Activated naive CD4-positive, alpha-beta T cell treated with Interleukin-2 at 50 U/mL for 16 hours (primary cell): ENCODE measurements at regions not wholly inside any gene's neighbourhood (a gene's known extent, or its start where the extent isn't known, plus 50 kb on each side); places are given as distances from the start of the nearest gene placed in this dataset.

Experiments used
- DNase-seq: peaks from one replicate; pipeline ENCODE4 v3.0.0-alpha.2; 2020

DNA sequence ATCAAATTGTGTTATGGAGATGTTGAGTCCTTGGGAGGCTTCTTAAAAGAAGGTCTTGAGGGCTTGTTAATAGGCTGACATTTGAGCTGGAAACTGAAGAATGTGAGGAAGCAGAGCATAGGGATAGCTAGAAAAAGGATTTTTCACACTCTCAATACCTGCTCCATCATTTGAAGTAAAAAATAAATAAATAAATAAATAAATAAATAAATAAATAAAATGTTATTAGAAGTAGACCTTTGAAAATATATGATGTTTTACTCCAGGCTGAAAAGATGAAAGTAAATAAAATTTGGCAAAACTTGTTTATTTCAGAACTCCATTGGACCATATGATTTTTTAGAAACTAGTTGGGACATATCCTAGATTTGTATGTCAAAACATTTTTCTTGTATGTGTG lies 1757.8 kb upstream of the TENM3 start:
- no peak for DNase-seq

DNA sequence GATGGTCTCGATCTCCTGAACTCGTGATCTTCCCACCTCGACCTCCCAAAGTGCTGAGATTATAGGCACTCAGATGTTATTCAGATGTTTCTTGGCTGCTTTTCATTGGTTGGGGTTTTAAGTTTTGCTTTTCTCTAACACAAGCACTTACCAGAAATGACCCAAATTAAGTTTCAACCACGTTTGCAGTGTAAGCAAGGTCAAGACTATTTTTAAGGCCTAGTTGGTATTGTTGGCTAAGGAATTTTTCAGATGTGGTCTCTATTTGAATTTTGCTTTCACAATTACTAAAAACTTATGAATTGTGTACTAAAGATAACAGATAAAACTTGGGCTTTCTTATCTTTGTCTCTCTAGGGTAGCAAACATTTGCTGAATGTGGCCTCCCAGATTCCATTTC lies 1756.9 kb upstream of the TENM3 start:
- no peak for DNase-seq

DNA sequence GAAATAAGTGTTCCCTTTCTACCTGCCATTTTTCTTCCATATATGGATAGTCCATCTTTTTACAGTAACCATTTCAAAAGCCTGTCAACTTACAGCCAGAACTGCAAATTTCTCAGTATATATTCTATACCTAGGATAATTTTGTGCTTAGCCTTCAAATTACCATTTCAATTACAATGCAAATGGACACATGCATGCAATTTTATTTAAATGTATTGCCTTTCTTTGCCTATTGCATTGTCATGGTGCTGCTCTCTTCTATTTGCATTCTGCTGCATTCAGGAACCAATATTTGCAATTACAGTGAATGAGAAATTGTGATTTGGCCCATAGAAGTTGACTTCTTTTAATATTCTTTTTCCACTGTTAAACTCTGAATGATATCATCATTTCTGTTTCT lies 1753.4 kb upstream of the TENM3 start:
- no peak for DNase-seq

DNA sequence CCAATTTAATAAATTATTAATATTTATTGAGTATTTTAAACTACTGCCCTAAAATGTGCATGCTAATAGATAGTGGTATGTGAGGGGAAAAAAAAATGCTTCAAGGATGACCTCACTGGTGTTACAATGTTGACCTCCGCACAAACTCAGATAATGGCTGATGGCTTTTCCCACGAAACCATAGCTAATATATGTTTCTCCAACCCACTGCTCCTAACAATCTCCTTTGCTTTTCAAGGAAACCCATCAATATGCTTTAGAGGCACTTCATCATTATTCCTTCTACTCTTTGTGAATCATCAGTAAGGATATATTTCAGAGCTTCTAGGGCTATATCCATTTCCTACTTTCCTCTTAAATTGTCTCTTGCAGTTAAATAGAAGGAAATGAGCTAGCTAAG lies 1752.0 kb upstream of the TENM3 start:
- DNase-seq = no peak

DNA sequence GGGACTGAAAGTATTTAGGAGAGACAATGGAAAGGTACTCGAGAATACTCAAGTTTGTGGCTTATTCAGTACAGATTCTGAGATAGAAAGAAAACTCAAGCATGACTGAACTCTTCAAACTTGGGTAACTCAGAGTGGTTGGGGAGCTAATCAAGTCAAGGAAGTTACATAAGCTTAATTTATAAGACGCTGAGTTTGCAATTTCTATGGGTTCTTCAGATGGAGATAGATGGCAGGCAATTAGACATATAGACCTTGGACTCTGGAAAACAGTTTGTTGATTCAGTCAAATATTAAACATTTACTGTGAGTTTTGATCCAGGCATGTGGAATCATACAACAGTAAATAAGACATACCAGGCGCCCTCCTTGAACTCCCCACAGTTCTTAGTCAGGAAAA lies 1749.9 kb upstream of the TENM3 start:
- DNase-seq = no peak

DNA sequence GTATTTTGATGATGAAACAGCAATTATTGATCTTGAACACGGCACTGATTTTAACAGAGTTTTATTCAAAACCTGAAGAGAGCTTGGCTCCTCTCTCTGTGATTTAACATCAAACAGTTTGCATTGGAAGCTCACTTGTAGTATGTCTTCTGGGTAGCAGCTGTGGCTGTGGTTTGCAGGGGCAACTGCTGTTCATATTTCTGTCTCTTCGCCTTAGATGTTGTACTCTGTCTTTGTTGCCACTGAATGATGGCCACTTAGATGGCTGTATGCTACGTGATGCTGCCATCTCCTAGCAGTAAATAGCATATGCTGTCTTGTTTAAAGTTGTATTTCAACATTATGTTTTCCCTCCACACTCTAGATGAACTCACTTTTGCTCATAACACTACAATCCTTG lies 1743.0 kb upstream of the TENM3 start:
- DNase-seq = no peak

DNA sequence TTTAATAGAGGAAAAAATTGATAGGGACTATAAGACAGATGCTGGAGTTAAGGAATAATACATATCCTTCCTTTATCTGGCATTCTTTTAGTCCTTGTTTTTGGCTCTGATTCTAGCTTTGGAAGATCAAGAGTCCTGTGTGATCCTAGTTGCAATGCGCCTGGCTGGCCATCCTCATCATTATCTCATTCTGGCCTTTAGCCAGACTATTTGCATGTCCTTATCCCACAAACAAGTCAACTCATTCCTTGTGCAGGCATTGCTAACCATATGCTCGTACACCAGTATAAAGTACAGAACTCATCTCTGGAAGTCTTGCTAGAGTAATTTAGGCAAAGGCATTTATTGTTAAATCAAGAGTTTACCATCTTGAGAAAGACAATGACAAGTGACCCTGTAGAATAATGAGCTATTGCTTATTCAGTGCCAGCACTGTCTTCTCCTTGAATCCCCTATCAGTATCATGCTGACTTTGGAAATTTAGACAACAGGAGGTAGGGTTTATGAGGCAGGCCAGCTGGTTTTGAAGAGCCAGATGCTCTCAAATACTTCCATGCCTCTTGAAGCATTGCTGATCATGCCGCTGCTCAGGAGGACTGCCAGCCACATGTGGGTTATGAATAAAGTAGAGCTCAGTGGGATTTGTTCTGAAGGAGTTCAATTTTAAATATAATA lies 1730.3 kb upstream of the TENM3 start:
- DNase-seq = no peak

DNA sequence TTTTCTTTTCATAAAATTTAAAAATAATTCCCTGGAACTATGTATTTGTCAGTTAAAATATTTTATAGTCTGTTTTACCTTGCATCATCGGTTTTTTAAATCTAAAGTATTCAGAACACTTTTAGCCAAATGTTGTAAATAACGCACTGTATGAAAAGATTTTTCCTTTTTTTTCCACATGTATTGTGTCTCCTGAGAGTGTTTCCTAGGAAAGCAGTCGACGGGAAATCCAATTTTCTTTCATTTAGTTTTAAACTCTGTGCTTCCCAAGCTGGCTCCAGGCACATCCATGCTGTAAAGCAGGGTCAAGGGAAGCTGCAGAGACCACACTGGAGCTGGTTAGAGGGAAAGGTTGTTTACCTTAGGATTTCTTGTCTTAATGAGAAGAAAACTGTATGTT lies 1724.3 kb upstream of the TENM3 start:
- no peak for DNase-seq

DNA sequence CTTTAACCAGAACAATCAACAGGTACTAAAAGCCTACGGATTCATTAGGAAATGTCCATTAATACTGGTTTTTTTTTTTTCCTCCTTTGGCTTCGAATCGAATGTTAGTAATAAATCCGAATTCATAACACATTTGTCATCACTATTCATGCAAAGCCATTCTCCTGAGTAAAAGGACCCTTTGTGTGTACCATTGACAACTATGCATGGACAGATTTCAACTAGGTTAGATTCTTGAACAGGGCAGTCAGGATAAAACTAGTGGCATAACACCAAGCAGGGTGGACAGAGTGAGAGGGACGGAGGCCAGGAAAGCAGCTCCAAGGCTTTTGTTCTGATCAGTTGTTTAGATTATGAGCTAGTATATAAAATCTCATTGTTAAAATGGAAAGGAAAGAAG lies 1722.0 kb upstream of the TENM3 start:
- DNase-seq = no peak

DNA sequence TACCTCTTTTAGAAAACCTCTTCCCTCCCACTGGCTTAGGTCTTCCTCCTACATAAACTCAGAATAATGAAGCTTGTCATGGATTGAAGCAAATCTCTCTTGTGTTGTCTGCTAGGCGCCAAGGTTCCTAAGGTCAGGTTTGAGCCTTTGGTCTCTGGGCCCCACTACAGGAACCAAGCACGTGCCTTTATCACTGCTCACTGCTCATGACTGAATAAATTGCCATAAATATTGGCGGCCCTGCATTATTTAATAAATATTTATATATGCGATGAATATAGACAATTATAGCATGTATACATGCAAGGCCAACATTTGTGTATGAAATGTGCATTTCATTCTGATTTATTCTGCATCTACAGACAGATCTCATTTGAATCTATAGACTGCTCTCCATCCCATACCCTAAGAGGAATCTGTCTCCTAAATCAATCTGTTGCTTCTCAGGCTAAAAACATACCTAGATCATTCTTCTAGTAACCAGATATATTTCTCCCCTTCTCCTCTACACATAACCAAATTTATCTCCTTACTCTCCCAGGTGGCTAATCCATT lies 1717.6 kb upstream of the TENM3 start:
- no peak for DNase-seq

DNA sequence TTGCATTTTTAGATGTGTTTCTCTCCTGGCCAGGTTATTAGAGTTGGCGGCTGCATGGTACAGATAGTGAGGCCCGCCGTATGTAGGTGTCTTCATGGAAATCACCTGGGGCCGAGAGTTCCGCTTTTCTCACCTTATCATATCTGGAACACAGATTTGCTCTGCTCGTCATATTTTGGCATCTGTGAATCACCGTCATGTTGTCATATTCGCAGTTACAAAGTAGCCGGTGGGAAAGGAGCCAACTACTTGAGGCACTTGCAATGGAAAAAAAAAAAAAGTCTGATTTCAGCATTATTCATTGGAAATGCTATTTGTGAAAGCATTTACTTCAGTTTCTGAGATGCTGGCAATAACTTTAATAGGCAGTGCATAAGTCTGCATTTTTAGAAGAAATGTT lies 1715.2 kb upstream of the TENM3 start:
- DNase-seq = no peak

DNA sequence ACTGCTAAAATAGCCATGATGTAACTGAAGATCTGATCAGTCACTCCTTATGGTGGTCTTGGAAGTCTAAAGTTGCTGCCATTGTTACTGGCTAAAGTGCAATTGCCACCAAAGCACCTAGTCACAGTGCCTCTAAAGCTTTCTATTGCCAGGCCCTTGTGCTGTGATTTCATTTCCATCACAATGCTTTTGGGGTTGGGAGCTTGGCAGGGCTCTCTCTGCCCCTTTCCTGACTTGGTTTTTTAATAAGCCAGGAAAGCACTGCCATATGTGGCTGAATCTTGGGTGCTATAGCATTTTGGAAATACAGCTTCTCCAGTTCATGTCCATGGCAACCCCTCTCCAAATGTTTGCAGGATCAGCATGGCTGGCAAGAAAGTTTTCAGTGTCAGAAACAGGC lies 1712.4 kb upstream of the TENM3 start:
- no peak for DNase-seq

DNA sequence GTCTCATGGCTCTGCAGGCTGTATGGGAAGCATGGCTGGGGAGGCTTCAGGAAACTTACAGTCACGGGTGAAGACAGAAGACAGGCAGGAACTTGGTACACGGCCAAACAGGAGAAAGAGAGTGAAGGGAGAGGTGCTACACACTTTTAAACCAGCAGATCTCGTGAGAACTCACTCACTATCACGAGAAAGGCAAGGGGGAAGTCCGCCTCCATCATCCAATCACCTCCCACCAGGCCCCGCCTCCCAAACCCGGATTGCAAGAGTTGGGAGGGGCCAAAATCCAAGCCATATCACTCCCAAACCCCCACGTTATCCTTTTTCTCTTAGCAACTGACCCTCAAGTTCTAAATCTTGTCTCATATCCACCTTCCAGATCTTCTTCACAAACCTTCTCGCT lies 1710.5 kb upstream of the TENM3 start:
- no peak for DNase-seq

DNA sequence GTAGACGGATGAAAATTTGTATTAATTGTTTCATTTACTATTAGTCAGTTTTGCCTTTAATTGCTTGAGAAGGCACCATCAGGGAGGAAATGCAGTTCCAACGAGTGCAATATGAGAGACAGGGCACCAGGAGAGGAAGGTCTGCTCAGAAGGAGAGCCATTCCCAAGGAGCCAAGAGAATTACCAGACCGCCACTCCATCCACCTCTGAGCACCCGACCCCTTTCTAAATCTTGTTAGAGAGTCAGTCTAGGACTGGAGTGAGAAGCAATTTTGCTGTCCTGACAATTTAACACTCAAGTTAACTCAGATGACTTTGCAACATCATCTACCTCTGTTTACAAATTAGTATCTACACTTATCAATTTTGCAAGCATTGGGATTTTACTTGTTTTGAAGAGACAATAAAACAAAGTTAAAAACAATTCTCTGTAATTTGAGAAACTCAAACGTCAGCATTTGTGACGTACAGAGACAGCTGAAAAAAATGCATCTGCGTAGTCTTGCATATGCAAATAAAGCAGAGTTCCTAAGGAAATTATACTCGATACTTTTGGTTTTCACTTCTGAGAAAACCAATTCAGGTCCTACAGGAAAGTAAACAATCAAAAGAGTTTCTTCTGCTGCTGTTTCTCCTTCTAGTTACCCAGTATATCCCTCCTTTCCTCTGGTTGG lies 1704.7 kb upstream of the TENM3 start:
- no peak for DNase-seq

DNA sequence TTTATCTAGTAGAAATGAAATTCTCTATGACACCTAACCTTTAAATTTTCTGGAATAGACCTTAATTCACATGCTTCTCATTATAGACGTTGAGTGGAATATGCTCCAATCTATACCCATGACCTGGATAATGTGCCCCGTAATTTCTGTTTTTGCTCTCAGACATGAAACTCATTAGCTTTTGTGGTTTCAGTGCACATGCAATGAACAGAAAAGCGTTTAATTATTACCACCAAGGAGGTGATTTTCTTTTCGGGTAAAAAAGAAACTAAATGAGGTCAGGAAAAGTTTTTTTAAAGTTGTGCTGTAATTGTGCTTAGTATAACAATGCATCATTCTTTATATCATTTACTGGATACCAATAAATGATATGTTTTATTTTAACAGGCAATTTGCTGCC lies 1703.9 kb upstream of the TENM3 start:
- DNase-seq = no peak

DNA sequence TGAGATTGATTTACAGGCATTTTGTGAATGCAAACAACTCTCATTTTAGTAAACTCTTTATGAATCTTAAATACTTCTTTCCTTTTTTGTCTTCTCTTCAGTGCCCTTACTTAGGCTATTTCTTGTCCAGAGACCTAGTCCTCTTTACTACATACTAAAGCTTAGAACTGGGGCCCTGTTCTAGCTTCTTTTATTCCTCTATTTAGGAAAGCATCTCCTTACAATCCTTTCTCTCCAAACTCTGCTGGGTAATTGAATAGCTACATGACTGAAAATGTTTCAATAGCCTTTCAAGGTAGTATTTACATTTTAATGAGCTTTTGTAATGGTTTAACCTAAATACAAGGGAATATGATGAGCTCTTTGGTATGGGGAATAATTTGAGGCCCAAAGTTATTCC lies 1701.5 kb upstream of the TENM3 start:
- DNase-seq = no peak

DNA sequence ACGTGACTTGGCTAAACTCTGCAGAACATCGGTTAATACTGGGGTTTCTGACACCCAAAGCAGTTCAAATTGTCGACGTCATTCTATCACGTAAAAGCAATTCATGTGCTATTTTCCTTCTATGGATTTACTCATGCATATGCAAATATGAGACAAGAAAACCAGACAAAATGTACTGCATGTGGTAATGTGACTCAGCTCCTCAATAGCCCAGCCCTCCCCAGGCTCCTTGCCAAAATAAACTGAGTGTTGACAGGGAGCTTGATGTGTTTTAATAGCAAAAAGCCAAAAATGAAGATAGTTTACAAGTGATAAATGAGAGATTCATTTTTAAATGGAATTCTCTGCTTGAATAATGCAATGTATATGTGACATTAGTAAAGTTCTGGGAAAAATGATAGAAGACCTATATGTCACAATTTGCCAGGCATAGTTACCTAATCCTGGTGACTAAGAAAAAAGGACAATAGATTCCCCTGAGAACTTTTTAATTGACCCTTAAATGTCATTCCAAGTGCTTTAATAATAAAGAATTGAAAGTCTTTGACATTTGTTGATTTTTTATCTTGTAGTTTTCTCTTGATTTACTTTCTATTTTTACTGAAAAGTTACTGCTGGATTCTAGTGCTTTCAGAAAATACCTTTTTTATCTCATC lies 1700.6 kb upstream of the TENM3 start:
- DNase-seq = no peak

DNA sequence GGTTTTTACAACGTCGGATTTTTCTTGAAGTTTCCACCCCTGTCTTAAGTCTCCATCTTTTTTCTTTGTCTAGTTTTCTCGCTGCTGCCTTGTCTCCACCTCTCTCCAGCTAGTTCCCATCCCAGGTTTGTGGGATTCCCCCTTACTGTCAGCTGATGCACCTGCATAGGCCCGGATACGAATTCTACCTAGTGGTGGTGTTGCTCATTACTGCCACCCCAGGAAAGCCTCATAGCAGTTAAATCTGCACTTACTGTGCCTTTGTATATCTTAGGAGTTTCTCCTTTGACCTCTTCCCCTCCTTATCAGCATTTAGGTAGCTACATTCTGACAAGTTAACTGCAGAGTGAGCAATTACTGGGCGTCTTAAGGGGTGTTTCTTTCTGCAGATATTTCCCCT lies 1693.1 kb upstream of the TENM3 start:
- DNase-seq = no peak

DNA sequence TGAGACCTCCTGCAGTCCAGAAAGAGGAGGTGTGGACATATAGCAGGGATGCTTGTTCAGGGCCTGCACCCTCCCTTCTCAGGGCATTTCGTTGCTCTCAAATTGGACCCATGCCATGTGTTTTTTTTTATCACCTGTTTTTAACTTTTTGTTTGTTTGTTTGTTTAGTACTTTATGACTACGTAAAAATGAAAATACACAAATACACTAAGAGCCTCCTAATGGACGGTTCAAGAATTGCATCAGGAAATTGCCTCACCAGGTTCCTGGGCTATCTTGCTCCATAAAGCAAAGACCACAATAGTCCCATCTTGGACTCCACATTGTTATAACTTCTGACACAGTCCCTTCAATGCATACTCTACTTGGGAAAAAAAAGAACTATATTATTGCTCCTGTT lies 1685.9 kb upstream of the TENM3 start:
- DNase-seq = no peak

DNA sequence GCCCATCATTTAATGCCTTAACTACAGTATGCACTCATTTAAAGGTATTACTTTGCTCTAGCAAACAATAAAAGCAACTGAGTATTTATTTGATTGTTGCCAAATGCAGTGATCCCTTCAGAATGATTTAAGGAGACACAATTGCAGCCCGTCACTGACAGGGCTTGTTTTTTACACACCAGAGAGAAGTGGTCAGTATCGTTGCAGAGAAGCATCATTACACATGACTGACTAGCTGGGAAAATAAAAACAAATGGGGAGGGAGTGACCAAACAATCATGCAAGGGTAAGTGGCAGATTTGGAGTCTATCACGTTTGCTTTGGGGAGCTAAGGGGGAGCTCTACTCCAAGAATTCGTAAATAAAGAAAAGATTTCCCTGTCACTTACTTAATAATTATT lies 1685.3 kb upstream of the TENM3 start:
- DNase-seq = no peak

DNA sequence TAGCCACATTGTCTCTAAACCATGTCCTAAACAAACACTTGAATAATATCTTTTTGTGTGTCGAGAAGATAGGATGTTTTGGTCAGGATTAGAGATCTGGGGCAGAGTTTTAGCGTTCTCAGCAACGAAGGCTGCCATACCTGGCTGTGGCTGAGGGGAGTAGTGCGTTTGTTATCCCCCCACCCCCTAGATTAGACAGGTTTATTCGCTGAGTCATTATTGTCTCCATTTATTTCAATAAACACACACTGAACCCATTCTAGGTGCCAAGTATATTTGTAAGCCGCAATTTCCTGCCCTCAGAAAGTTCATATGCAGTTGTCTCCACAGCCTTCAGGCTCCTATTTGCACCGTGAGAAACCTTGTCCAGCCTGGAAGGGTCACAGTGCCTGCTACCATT lies 1684.8 kb upstream of the TENM3 start:
- DNase-seq = no peak

DNA sequence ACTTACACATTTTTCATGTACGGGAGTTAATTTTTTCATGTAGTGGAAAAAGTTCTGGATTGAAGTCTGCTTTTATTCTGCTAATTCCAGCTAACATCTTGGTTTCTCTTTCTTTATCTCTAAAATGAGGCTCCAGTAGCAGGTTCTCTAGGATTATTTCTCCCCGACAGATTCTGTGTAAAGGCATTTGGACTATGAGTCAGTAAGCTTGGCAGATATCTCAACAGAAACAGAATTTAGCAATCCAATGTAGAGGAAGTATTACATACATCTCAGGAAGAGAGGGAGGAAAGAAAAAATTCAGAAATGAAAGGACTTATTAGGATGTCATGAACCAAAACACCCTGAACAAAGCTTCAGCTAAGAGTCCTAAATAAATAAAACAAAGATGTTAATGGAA lies 1682.3 kb upstream of the TENM3 start:
- DNase-seq = no peak

DNA sequence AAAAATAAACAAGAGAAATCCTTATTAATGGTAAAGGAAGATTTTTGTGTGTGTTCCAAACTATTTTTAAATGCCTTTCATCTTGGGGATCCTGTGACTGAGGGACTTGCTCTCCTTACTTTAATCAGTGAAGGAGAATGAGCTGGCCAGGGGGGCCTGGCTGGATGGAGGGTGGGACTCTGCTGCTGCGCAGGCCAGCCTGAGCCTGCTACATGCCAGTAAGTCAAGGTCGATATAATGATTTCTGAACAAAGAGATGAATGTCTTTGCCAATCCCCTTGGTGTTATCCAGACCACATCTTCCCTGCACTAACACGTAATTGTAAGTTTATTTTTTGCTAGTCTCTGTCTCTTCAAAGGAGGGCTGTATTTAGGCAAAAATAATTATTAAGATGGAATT lies 1679.2 kb upstream of the TENM3 start:
- no peak for DNase-seq

DNA sequence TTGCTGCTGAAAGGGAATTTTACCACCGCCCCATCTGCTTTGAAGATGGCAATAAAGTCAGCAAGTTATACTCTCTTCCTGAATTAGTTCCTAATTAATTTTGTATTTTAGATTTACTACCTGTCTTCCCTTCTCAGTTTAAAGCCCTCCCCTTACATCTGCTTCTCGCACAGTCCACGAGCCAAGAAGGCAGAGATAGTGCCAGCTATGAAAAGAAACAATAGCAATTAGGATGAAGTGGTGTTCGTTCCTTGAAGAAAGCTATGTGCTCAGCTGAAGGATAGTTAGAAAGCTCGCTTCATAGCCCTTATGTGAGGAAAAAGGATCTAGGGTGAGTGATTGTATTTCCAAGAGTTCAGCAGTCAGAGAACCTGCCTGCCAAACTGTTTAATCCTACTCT lies 1678.8 kb upstream of the TENM3 start:
- DNase-seq = no peak
